IgD-negative memory B cell (primary cell): ENCODE measurements at regions not wholly inside any gene's neighbourhood (a gene's known extent, or its start where the extent isn't known, plus 50 kb on each side); places are given as distances from the start of the nearest gene placed in this dataset.
A peak's percentile ranks its signal among the peaks of the same experiment; 100 is the strongest.
"Not testable (repeated sequence)": the region's sequence is repeated elsewhere in the genome, so short reads cannot be mapped to it uniquely, and the experiment has no call there.

ENCODE experiments used
- H3K27ac Mint-ChIP-seq, 3 donors: one replicate each; pipeline ENCODE4 v1.8.0; 2020 to 2022; ENCODE audit warnings: mild to moderate bottlenecking in 3 of 3, mixed read lengths in 3 of 3, moderate library complexity in 1 of 3
- H3K27me3 Mint-ChIP-seq: one replicate; pipeline ENCODE4 v1.8.0; 2021; ENCODE audit warnings: mixed read lengths
- H3K36me3 Mint-ChIP-seq: one replicate; pipeline ENCODE4 v1.8.0; 2020; ENCODE audit warnings: mild to moderate bottlenecking, mixed read lengths
- H3K4me1 Mint-ChIP-seq, 3 donors: one replicate each; pipeline ENCODE4 v1.8.0; 2020 to 2022; ENCODE audit warnings: mixed read lengths in 3 of 3, mild to moderate bottlenecking in 1 of 3
- H3K4me3 Mint-ChIP-seq, 4 donors: one replicate each; pipeline ENCODE4 v1.8.0; 2020 to 2022; ENCODE audit warnings: mild to moderate bottlenecking in 4 of 4, mixed read lengths in 4 of 4, moderate library complexity in 3 of 4
- H3K9me3 Mint-ChIP-seq, 3 donors: one replicate each; pipeline ENCODE4 v1.8.0; 2020 to 2021; ENCODE audit warnings: mixed read lengths in 3 of 3, mild to moderate bottlenecking in 1 of 3

DNA sequence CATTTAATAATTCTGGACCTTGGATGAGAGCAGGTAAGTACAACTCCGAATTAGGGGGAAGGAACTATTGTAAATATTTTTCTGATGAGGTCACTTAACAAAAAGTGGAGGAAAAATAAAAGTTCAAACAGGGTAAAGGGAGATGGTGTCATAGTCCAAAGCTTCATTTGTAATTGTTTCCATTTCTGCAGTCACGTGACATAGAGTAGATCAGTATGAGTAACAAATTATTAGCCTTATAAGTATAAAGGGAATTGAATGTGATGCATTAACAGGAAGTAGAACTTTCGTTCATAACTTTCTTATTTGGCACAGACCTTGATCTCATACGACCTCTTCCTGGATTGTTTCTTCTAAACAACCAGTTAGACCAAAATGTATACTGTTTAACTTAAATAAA, 347.2 kb upstream of the TPK1 start:
- H3K4me3 Mint-ChIP-seq = no peak overlapping the region
- H3K27me3 Mint-ChIP-seq = no peaks in the 10 kb centered on the region
- H3K27ac Mint-ChIP-seq = no peak overlapping the region
- peaks cover 0 to 4% (median 2%) of the 10 kb centered on the region in 3 donors for H3K9me3 Mint-ChIP-seq
- H3K36me3 Mint-ChIP-seq = no peaks in the 10 kb centered on the region
- H3K4me1 Mint-ChIP-seq = no peaks in the 10 kb centered on the region

DNA sequence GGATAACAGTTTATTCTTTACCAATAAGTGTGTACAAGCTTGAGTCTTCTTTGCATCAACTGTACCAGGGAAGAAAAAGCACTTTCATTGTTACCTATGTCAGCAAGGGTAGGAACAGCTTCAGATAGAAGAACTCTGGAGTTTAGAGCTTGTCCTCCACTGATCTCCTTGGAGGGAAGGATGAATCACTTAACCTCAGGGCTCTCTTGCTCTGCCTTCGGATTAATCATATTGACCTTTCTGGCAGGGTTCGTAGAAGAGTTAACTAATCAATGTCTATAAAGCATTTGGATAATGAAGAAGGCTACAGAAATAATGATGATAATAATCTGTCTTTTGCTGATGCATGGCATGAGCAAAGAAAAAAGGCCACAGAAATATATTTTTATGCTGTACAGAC, 339.5 kb upstream of the TPK1 start:
- Mint-ChIP-seq H3K4me1 (no peaks in the 10 kb centered on the region), H3K4me3 (no peak overlapping the region), H3K9me3 (peaks cover 0 to 2% (median 0%) of the 10 kb centered on the region in 3 donors)

DNA sequence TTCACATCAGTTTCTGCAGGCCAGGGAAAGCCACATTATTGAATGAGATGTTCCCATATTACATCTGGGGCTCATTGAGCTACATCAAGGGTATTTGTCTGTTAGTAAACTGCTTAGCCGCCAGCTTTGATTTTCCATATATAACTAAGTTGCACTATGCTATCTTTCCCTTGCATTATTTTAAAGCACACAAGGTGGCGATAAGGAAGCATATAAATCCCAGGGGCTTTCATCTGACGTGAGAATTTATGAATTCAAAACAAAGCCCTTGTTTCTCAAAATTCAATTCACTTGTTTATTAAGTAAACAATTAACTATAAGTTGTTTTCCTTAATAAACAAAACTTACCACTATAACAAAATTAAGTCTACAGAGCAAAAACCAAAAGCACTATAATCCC, 334.1 kb upstream of the TPK1 start:
- Mint-ChIP-seq H3K4me3 (no peak overlapping the region), H3K9me3 (peaks cover 0 to 2% (median 0%) of the 10 kb centered on the region in 3 donors), H3K27me3 (no peaks in the 10 kb centered on the region), H3K27ac (no peak overlapping the region), H3K36me3 (no peaks in the 10 kb centered on the region), H3K4me1 (no peaks in the 10 kb centered on the region)

More for the DNA sequence above, 339.5 kb upstream of the TPK1 start:
- no peaks in the 10 kb centered on the region for H3K36me3 Mint-ChIP-seq
- no peaks in the 10 kb centered on the region for H3K27me3 Mint-ChIP-seq
- H3K27ac Mint-ChIP-seq = no peak overlapping the region

- H3K27me3 Mint-ChIP-seq = no peaks in the 10 kb centered on the region
- peaks cover 0 to 3% (median 0%) of the 10 kb centered on the region in 3 donors for H3K9me3 Mint-ChIP-seq
- H3K36me3 Mint-ChIP-seq = no peaks in the 10 kb centered on the region
- H3K4me1 Mint-ChIP-seq = no peaks in the 10 kb centered on the region
- no peak overlapping the region for H3K4me3 Mint-ChIP-seq
- H3K27ac Mint-ChIP-seq = no peak overlapping the region
Measured at GRCh38 chr7:145168879-145169278, 333.0 kb upstream of the TPK1 start.

DNA sequence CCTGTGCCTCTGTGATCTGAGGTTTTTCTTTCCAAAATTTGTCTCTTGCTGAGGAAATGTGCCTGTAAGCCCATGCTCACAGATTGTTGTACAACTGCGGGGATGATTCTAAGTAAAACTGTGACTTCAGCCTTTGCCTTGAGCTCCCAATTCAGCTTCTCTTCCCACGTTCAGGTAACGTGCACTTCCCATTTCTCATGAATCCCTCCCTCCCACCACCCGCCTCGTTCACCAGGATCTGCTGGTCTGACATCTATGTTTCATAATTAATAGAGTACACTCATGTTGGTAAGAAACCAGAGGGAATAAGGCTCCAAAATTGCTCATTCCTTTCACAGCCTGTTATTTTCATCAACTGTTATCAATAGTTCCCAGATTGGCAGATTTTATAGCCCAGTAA, 332.6 kb upstream of the TPK1 start:
- Mint-ChIP-seq H3K4me1 (no peaks in the 10 kb centered on the region), H3K4me3 (no peak overlapping the region), H3K36me3 (no peaks in the 10 kb centered on the region), H3K9me3 (peaks cover 0 to 3% (median 0%) of the 10 kb centered on the region in 3 donors), H3K27ac (no peak overlapping the region), H3K27me3 (no peaks in the 10 kb centered on the region)

DNA sequence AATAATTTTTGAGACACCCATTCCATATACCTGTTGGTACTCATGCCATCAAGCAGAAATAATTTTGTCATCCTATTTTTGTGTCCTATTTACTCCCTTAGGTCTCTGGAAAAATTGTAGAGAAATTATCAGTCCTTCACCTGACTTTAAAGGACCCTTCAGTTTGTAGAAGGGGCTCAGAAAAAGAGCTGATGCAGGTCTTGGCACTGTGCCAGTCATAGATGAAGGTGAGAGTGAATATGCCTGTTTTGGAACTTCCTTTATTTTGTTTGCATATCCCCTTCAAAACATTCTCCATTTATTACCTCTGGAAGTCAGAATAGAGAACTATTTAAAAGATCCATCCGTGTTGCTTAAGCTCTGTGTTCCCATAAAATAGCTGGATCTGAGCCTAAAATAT, 321.0 kb upstream of the TPK1 start:
- Mint-ChIP-seq H3K27me3 (no peaks in the 10 kb centered on the region), H3K4me1 (no peaks in the 10 kb centered on the region), H3K9me3 (peaks cover 0 to 4% (median 0%) of the 10 kb centered on the region in 3 donors), H3K27ac (no peak overlapping the region), H3K36me3 (peaks cover 3% of the 10 kb centered on the region), H3K4me3 (no peak overlapping the region)

- Mint-ChIP-seq H3K4me1 (no peaks in the 10 kb centered on the region), H3K27ac (no peak overlapping the region), H3K9me3 (no peaks in the 10 kb centered on the region), H3K36me3 (peaks cover 3% of the 10 kb centered on the region), H3K27me3 (peaks cover 2% of the 10 kb centered on the region), H3K4me3 (no peak overlapping the region)
Measured at GRCh38 chr7:145152589-145152988, 316.7 kb upstream of the TPK1 start.

DNA sequence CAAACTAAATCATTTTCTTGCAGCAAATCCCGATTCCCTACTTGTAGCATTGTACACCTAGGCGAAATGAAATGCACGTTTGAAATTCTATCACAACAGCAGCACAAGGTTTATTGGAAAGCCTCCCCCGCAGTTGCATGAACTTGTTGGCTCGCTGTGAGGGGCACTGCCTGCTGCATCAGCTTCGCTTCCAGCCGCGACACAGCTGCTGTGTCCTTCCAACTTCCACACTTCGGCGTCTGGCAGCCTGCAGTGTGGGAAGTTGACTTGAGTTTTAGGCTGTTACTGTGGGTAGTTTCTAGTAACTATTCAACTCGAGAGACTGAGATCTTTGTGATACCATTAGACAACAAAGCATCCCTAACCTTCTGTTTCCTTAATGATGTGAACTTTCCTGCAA, 315.8 kb upstream of the TPK1 start:
- H3K36me3 Mint-ChIP-seq = peaks cover 3% of the 10 kb centered on the region
- no peak overlapping the region for H3K4me3 Mint-ChIP-seq
- H3K9me3 Mint-ChIP-seq = no peaks in the 10 kb centered on the region
- H3K27ac Mint-ChIP-seq = no peak overlapping the region
- no peaks in the 10 kb centered on the region for H3K4me1 Mint-ChIP-seq
- peaks cover 2% of the 10 kb centered on the region for H3K27me3 Mint-ChIP-seq

DNA sequence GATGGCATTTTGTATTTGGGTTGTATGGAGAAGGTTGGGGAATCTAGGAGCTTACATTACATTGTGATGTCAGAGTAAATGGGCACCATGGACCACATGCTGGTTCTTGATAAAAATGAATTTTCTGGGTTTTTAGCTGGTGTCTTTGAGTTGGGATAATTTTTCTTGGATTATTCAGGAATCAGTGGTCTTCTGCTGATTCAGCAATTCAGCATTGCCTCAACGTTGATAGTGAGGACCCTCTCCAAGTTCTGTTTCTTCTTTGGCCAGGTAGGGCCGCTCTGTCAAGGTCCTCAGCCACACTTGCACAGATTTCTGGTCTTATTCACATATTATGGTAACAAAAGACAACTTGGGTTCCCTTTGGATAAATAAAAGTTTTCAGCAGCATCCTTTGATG, 312.0 kb upstream of the TPK1 start:
- Mint-ChIP-seq H3K36me3 (no peaks in the 10 kb centered on the region), H3K27ac (no peak overlapping the region), H3K4me1 (no peaks in the 10 kb centered on the region), H3K9me3 (no peaks in the 10 kb centered on the region), H3K4me3 (no peak overlapping the region), H3K27me3 (peaks cover 2% of the 10 kb centered on the region)

GRCh38 chr7:145143685-145144084, 307.8 kb upstream of the TPK1 start:
- H3K27me3 Mint-ChIP-seq = peaks cover 2% of the 10 kb centered on the region
- H3K27ac Mint-ChIP-seq = no peak overlapping the region
- H3K9me3 Mint-ChIP-seq = no peaks in the 10 kb centered on the region
- H3K4me3 Mint-ChIP-seq = no peak overlapping the region
- H3K36me3 Mint-ChIP-seq = no peaks in the 10 kb centered on the region
- no peaks in the 10 kb centered on the region for H3K4me1 Mint-ChIP-seq

- Mint-ChIP-seq H3K4me3 (no peak overlapping the region), H3K27ac (no peak overlapping the region), H3K4me1 (no peaks in the 10 kb centered on the region), H3K9me3 (no peaks in the 10 kb centered on the region), H3K27me3 (peaks cover 2% of the 10 kb centered on the region), H3K36me3 (no peaks in the 10 kb centered on the region)
Measured at GRCh38 chr7:145134377-145134776, 298.5 kb upstream of the TPK1 start.

DNA sequence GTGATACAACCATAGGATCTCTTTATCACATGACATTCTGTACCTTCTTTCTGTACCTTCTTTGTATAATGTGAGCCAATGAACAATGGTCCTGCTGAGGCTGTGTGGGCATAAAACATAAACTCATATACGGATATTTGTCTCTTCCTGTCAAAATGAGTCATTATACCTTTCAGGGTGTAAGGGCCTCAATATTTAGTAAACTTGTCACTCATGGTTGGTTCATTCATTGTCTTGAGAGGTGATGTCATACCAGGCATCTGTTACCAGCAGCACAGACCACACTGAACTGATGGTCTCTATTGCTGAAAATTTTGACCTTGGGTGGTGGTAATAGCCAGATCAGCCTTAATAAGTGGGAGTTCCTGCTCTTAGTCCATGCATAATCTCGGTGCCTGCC, 287.6 kb upstream of the TPK1 start:
- peaks cover 0 to 2% (median 0%) of the 10 kb centered on the region in 3 donors for H3K4me1 Mint-ChIP-seq
- no peaks in the 10 kb centered on the region for H3K27me3 Mint-ChIP-seq
- no peak overlapping the region for H3K27ac Mint-ChIP-seq
- no peaks in the 10 kb centered on the region for H3K36me3 Mint-ChIP-seq
- peaks cover 0 to 4% (median 2%) of the 10 kb centered on the region in 3 donors for H3K9me3 Mint-ChIP-seq
- H3K4me3 Mint-ChIP-seq = no peak overlapping the region

GRCh38 chr7:145106001-145106400, 270.1 kb upstream of the TPK1 start:
- H3K4me1 Mint-ChIP-seq = no peaks in the 10 kb centered on the region
- peak overlapping the region in 1 of 3 donors; percentile 51 for H3K27ac Mint-ChIP-seq
- peaks cover 0 to 8% (median 2%) of the 10 kb centered on the region in 3 donors for H3K9me3 Mint-ChIP-seq
- no peaks in the 10 kb centered on the region for H3K36me3 Mint-ChIP-seq
- H3K27me3 Mint-ChIP-seq = peaks cover 4% of the 10 kb centered on the region
- H3K4me3 Mint-ChIP-seq = no peak overlapping the region

DNA sequence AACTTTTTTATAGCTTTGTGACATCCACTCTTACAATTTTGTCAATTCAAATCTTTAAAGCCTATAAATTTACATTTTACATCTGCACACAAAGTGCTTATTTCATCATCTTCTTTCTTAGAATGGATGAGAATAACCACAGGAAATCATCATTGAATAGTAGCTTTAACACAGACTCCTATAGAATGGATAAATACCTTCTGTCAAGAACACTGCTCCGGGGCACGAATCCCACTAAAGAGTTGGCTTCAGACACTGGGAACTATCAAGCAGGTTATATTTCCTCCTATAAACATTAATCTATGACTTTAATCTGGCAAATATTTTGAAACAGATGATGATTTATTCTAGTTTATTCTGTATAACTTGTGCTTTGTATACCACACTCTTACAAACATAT, 269.7 kb upstream of the TPK1 start:
- H3K27ac Mint-ChIP-seq = no peak overlapping the region
- no peak overlapping the region for H3K4me3 Mint-ChIP-seq
- peaks cover 0 to 4% (median 2%) of the 10 kb centered on the region in 3 donors for H3K9me3 Mint-ChIP-seq
- peaks cover 4% of the 10 kb centered on the region for H3K27me3 Mint-ChIP-seq
- no peaks in the 10 kb centered on the region for H3K4me1 Mint-ChIP-seq
- H3K36me3 Mint-ChIP-seq = no peaks in the 10 kb centered on the region

- no peaks in the 10 kb centered on the region for H3K36me3 Mint-ChIP-seq
Measured at GRCh38 chr7:145104400-145104799, 268.5 kb upstream of the TPK1 start.

DNA sequence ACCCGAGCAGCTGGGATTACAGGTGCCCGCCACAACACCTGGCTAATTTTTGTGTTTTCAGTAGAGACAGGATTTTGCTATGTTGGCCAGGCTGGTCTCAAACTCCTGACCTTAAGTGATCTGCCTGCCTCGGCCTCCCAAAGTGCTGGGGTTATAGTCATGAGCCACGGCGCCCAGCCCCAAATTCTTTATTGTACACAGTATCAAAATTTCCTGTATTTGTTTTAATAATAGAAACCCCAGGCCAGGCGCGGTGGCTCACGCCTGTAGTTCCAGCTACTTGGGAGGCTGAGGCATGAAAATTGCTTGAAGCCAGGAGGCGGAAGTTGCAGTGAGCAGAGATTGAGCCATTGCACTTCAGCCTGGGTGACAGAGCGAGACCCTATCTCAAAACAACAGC, 266.3 kb upstream of the TPK1 start:
- not testable (repeated sequence) for H3K4me1 Mint-ChIP-seq, H3K9me3 Mint-ChIP-seq, H3K27me3 Mint-ChIP-seq, H3K27ac Mint-ChIP-seq, H3K4me3 Mint-ChIP-seq, H3K36me3 Mint-ChIP-seq

More at GRCh38 chr7:145104400-145104799, 268.5 kb upstream of the TPK1 start:
- H3K9me3 Mint-ChIP-seq = no peaks in the 10 kb centered on the region
- peaks cover 4% of the 10 kb centered on the region for H3K27me3 Mint-ChIP-seq
- no peak overlapping the region for H3K4me3 Mint-ChIP-seq
- H3K4me1 Mint-ChIP-seq = no peaks in the 10 kb centered on the region
- no peak overlapping the region for H3K27ac Mint-ChIP-seq

- Mint-ChIP-seq H3K4me3 (no peak overlapping the region), H3K27ac (no peak overlapping the region), H3K27me3 (no peaks in the 10 kb centered on the region), H3K36me3 (no peaks in the 10 kb centered on the region), H3K4me1 (no peaks in the 10 kb centered on the region), H3K9me3 (no peaks in the 10 kb centered on the region)
Measured at GRCh38 chr7:145092766-145093165, 256.9 kb upstream of the TPK1 start.
